ENCODE measurements at regions not wholly inside any gene's neighbourhood (a gene's known extent, or its start where the extent isn't known, plus 50 kb on each side); places are given as distances from the start of the nearest gene placed in this dataset.

GRCh38 chr16:73329358-73330286, 281.7 kb upstream of the ZFHX3 start:
- no peak for DNase-seq

GRCh38 chr16:73326770-73327470, 279.0 kb upstream of the ZFHX3 start:
- DNase-seq = no peak

GRCh38 chr16:73326221-73326620, 278.3 kb upstream of the ZFHX3 start:
- no peak for DNase-seq

- no peak for DNase-seq
Observed at GRCh38 chr16:73323880-73324279, 276.0 kb upstream of the ZFHX3 start.

- DNase-seq = no peak
Observed at GRCh38 chr16:73322856-73323255, 274.9 kb upstream of the ZFHX3 start.

- DNase-seq = no peak
Observed at GRCh38 chr16:73321853-73322252, 273.9 kb upstream of the ZFHX3 start.

GRCh38 chr16:73319737-73320136, 271.8 kb upstream of the ZFHX3 start:
- no peak for DNase-seq

- DNase-seq = no peak
Observed at GRCh38 chr16:73319261-73319660, 271.3 kb upstream of the ZFHX3 start.

GRCh38 chr16:73317321-73317857, 269.5 kb upstream of the ZFHX3 start:
- DNase-seq = no peak

- DNase-seq = no peak
Observed at GRCh38 chr16:73315645-73316044, 267.7 kb upstream of the ZFHX3 start.

- no peak for DNase-seq
Observed at GRCh38 chr16:73313950-73314349, 266.0 kb upstream of the ZFHX3 start.

- DNase-seq = no peak
Observed at GRCh38 chr16:73311857-73312723, 264.2 kb upstream of the ZFHX3 start.

- no peak for DNase-seq
Observed at GRCh38 chr16:73308771-73309170, 260.8 kb upstream of the ZFHX3 start.

GRCh38 chr16:73306901-73307413, 259.0 kb upstream of the ZFHX3 start:
- DNase-seq = no peak

GRCh38 chr16:73304008-73304774, 256.3 kb upstream of the ZFHX3 start:
- DNase-seq = no peak

GRCh38 chr16:73302942-73303341, 255.0 kb upstream of the ZFHX3 start:
- no peak for DNase-seq

- DNase-seq = no peak
Observed at GRCh38 chr16:73301984-73302383, 254.1 kb upstream of the ZFHX3 start.

- no peak for DNase-seq
Observed at GRCh38 chr16:73299346-73299745, 251.4 kb upstream of the ZFHX3 start.

GRCh38 chr16:73298562-73298961, 250.6 kb upstream of the ZFHX3 start:
- DNase-seq = no peak

- no peak for DNase-seq
Observed at GRCh38 chr16:73290258-73290657, 242.3 kb upstream of the ZFHX3 start.

- DNase-seq = no peak
Observed at GRCh38 chr16:73289232-73289631, 241.3 kb upstream of the ZFHX3 start.

- no peak for DNase-seq
Observed at GRCh38 chr16:73288520-73288919, 240.6 kb upstream of the ZFHX3 start.

All from femur (tissue), 1 donor.